Mononuclear cell (primary cell): ENCODE measurements at regions not wholly inside any gene's neighbourhood (a gene's known extent, or its start where the extent isn't known, plus 50 kb on each side); places are given as distances from the start of the nearest gene placed in this dataset.
"Not testable (repeated sequence)": the region's sequence is repeated elsewhere in the genome, so short reads cannot be mapped to it uniquely, and the experiment has no call there.

Experiments
- H3K27me3 ChIP-seq: 2 replicates; pipeline ENCODE4 v1.6.0; 2011; ENCODE audit warnings: low read length, control low read depth; ENCODE audit not compliant: insufficient read depth
- H3K4me1 ChIP-seq: 2 replicates; pipeline ENCODE4 v1.5.1; 2011; ENCODE audit warnings: mild to moderate bottlenecking, low read length, control low read depth; ENCODE audit not compliant: insufficient read depth
- H3K4me3 ChIP-seq: 2 replicates; pipeline ENCODE4 v1.5.1; 2011; ENCODE audit warnings: mild to moderate bottlenecking, low read length, moderate library complexity
- H3K9me3 ChIP-seq: 2 replicates; pipeline ENCODE4 v1.5.1; 2011; ENCODE audit warnings: low read depth, mild to moderate bottlenecking, control low read depth, low read length

DNA sequence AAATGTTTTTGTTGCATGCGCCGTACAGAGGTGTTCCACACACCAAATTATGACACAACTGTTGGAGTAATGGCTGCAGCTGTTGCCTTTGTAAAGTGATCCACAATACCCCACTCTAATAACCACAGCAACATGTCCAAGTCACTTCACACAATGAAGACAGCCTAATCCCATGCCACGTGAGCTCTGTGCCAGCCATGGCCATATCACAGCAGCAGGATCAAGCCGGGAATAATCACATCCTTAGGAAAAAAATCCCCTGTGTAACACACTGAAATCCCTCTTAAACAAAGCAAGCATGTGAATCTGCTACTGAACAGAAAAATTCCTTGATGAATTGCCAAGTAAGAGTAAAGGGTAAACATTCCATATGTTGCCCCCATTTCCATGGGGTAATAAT lies 179.5 kb upstream of the PARD3B start:
- Histone ChIP-seq H3K4me1 (no peaks in the 10 kb centered on the region), H3K27me3 (no peaks in the 10 kb centered on the region), H3K9me3 (no peaks in the 10 kb centered on the region), H3K4me3 (no peak overlapping the region)

DNA sequence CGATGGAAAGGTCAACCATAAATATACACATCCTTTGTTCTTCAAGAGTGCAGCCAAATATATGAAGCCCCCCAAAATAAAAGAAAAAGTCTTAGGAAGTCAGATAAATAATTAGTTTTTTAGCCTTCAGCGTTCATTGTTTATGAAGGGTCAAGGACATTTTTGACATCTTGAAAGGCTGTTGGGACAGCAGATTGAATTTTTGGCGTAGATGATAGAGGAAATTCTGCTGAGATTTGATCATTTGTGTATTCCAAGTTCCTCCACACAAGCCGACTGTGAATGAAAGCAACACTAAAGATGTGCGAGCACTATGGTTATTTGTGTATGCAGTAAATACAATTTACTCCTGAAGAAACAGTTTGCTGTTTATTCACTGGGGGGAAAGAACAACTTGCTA lies 177.8 kb upstream of the PARD3B start:
- no peaks in the 10 kb centered on the region for H3K4me1 ChIP-seq
- no peaks in the 10 kb centered on the region for H3K9me3 ChIP-seq
- no peaks in the 10 kb centered on the region for H3K27me3 ChIP-seq
- H3K4me3 ChIP-seq, result no peak overlapping the region

DNA sequence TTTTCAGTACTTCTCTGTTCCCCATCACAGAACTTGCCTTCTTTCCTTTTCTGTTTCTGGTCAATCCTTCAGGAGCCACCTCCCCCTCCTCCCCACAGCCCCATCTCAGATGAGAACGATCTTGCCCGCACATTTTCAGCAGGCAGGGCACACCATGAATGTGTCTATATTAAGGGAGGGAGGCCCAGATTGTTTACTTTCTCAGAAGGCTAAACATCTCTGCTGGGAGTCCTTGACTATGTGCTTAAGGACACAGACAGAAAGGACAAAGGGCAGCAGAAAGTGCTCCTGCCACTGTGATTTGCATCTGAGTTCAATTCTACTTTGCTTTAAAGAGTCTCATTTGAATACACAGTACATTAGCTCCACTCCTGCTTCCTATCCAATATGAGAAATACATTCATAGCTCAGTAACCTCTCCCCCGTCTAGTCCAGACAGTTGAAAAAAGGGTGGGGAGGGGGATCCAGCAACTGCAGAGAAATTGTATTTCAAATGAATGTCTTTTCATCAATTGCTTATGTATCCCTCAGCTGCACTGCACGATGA lies 175.0 kb upstream of the PARD3B start:
- Histone ChIP-seq H3K4me1 (no peaks in the 10 kb centered on the region), H3K4me3 (no peak overlapping the region), H3K9me3 (no peaks in the 10 kb centered on the region), H3K27me3 (no peaks in the 10 kb centered on the region)

GRCh38 chr2:204373942-204374341 lies 171.3 kb upstream of the PARD3B start:
- Histone ChIP-seq H3K27me3 (no peaks in the 10 kb centered on the region), H3K9me3 (no peaks in the 10 kb centered on the region), H3K4me1 (no peaks in the 10 kb centered on the region), H3K4me3 (no peak overlapping the region)

DNA sequence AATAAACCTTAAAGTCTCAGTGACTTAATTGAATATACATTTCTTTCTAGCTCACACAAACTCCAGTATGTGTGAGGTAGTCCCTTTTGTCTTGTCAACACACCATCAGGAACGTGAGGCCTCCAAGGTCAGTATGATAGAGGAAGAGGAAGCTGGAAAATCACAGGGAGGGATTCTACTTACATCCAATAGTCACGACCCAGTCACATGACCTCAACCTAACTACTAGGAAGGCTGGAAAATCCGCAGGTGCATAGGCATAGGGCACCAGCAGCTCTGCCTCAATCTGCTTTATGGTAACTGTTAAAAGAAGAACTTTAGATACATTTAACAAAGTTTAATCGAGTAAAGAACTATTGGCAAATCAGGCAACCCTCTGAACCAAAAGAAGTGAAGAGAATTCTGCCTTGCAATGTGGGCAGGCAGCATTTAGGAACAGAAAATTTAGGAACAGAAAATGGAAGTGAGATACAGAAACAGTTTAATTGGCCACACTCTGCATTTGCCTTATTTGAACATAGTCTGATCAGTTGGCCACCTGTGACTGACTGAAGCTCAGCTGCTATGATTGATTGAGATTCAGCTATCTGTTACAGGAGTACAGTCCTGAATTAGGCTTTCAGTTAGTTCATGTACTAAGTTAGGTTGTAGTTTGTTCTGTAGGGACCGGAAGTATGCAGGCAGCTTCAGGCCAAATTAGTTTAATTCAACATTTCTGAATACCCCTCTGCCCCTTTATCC lies 165.0 kb upstream of the PARD3B start:
- H3K4me3 ChIP-seq, result no peak overlapping the region
- H3K4me1 ChIP-seq, result no peaks in the 10 kb centered on the region
- no peaks in the 10 kb centered on the region for H3K9me3 ChIP-seq
- no peaks in the 10 kb centered on the region for H3K27me3 ChIP-seq

DNA sequence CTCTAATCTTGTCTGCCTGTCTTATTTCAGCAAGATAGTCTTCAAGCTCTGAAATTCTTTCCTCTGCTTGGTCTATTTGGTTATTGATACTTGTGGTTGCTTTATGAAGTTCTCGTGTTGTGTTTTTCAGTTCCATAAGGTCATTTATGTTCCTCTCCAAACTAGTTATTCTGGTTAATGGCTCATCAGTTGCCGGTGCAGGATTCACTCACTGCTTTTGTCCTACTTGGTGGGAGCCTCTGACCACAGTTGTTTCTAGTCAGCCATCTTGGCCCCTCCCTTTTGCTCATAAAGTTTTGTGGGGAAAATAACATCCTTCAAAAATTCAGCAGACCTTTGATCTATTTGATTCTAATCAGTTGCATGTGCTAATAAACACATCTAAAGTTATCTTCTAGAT lies 158.6 kb upstream of the PARD3B start:
- no peaks in the 10 kb centered on the region for H3K4me1 ChIP-seq
- no peak overlapping the region for H3K4me3 ChIP-seq
- no peaks in the 10 kb centered on the region for H3K9me3 ChIP-seq
- no peaks in the 10 kb centered on the region for H3K27me3 ChIP-seq

DNA sequence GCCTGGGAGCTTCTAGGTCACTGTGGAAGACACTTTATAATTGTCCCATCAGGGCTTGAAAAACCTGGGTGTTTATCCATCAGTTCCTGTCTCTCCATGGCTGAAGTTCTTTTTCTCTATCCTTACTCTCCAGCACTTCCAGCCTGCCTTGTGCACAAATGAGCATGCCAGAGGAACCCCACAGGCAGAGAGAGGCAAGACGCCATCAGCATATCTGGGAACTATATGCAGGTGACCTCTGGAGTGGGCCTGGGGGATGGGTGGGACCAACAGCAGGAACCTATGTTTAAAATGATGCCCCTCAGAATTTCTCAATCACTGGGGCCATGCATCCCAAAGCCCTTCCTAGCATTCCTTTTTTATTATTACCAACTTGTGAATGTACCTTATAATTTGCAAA lies 156.2 kb upstream of the PARD3B start:
- H3K9me3 ChIP-seq, result no peaks in the 10 kb centered on the region
- no peaks in the 10 kb centered on the region for H3K4me1 ChIP-seq
- no peaks in the 10 kb centered on the region for H3K27me3 ChIP-seq
- no peak overlapping the region for H3K4me3 ChIP-seq

GRCh38 chr2:204389856-204390255 lies 155.4 kb upstream of the PARD3B start:
- Histone ChIP-seq H3K4me1 (no peaks in the 10 kb centered on the region), H3K9me3 (no peaks in the 10 kb centered on the region), H3K27me3 (no peaks in the 10 kb centered on the region), H3K4me3 (no peak overlapping the region)

- no peak overlapping the region for H3K4me3 ChIP-seq
- H3K4me1 ChIP-seq, result no peaks in the 10 kb centered on the region
- H3K27me3 ChIP-seq, result no peaks in the 10 kb centered on the region
- no peaks in the 10 kb centered on the region for H3K9me3 ChIP-seq
These were observed 149.7 kb upstream of the PARD3B start for GRCh38 chr2:204395539-204395938.

- Histone ChIP-seq H3K4me1 (no peaks in the 10 kb centered on the region), H3K9me3 (no peaks in the 10 kb centered on the region), H3K27me3 (no peaks in the 10 kb centered on the region), H3K4me3 (no peak overlapping the region)
These were observed 144.2 kb upstream of the PARD3B start for GRCh38 chr2:204401114-204401513.

- Histone ChIP-seq H3K4me3 (no peak overlapping the region), H3K9me3 (no peaks in the 10 kb centered on the region), H3K4me1 (no peaks in the 10 kb centered on the region), H3K27me3 (no peaks in the 10 kb centered on the region)
These were observed 137.9 kb upstream of the PARD3B start for GRCh38 chr2:204407204-204408014.

DNA sequence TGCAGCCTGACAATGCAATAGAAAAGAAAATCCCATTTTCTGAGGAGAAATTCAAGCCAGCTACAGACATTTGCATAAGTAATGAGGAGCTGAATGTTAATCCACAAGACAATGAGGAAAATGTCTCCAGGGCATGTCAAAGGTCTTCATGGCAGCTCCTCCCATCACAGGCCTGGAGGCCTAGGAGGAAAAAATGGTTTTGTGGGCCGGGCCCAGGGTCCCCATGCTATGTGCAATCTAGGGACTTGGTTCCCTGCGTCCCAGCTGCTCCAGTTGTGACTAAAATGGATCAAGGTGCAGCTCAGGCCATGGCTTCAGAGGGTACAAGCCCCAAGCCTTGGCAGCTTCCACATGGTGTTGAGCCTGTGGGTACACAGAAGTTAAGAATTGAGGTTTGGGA lies 132.5 kb upstream of the PARD3B start:
- not testable (repeated sequence) for H3K4me1 ChIP-seq, H3K4me3 ChIP-seq, H3K9me3 ChIP-seq, H3K27me3 ChIP-seq

- Histone ChIP-seq H3K27me3 (no peaks in the 10 kb centered on the region), H3K4me1 (no peaks in the 10 kb centered on the region), H3K9me3 (no peaks in the 10 kb centered on the region), H3K4me3 (no peak overlapping the region)
These were observed 129.7 kb upstream of the PARD3B start for GRCh38 chr2:204415406-204416181.

DNA sequence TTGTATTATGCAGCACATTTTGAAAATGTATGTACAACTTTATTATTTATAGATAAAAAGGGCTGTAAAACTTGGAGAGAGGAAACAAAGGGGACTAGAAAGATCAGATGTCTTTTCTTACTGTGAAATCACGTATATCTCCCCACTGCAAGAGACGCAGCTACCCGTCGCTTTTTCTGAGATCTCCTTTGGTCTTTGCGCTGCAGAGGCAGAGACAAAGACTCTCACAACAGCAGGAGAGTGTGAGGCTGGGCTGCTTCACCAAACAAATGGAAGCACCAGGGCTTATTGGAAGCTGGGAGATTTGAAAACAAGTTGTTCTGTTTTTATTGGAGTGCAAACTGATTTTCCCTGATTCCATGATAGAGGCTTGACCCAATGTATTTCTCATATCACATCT lies 129.0 kb upstream of the PARD3B start:
- H3K27me3 ChIP-seq, result no peaks in the 10 kb centered on the region
- H3K4me3 ChIP-seq, result no peak overlapping the region
- no peaks in the 10 kb centered on the region for H3K4me1 ChIP-seq
- H3K9me3 ChIP-seq, result no peaks in the 10 kb centered on the region

DNA sequence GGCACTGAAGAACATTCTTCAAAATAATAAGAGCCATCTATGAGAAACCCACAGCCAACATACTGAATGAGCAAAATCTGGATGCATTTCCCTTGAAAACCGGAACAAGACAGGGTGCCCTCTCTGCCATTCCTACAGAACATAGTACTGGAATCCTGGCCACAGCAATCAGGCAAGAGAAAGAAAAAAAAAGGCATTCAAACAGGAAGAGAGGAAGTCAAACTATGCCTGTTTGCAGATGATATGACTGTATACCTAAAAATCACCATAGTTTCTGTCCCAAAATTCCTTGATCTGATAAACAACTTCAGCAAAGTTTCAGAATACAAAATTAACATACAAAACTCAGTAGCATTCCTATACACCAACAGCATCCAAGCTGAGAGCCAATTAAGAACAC lies 119.5 kb upstream of the PARD3B start:
- H3K27me3 ChIP-seq, result no peaks in the 10 kb centered on the region
- H3K9me3 ChIP-seq, result peaks cover 6% of the 10 kb centered on the region
- no peak overlapping the region for H3K4me3 ChIP-seq
- H3K4me1 ChIP-seq, result no peaks in the 10 kb centered on the region
